Cardiac muscle cell (in vitro differentiated cells and primary cell): ENCODE measurements at regions not wholly inside any gene's neighbourhood (a gene's known extent, or its start where the extent isn't known, plus 50 kb on each side); places are given as distances from the start of the nearest gene placed in this dataset.

Experiments used
- DNase-seq, 2 donors: peaks; one replicate each; pipeline versions ENCODE4 v3.0.0 to v3.0.0-alpha.2; 2010 to 2017; ENCODE audit warnings: low read depth in 1 of 2, low spot score in 1 of 2
- H3K27ac ChIP-seq: fragments of 200-600 bp; sonication (generic); 2 replicates; pipeline ENCODE4 v1.5.1; 2016
- H3K27me3 ChIP-seq: fragments of 200-600 bp; sonication (generic); 2 replicates; pipeline ENCODE4 v1.6.0; 2016; ENCODE audit warnings: control low read depth
- H3K36me3 ChIP-seq: fragments of 200-600 bp; sonication (generic); 2 replicates; pipeline ENCODE4 v1.5.1; 2016; ENCODE audit warnings: control low read depth
- H3K4me1 ChIP-seq: fragments of 200-600 bp; sonication (generic); 2 replicates; pipeline ENCODE4 v1.8.1; 2017; ENCODE audit warnings: low read depth, mild to moderate bottlenecking, mixed run types
- H3K4me3 ChIP-seq: fragments of 200-600 bp; sonication (generic); 2 replicates; pipeline ENCODE4 v1.5.1; 2016; ENCODE audit warnings: mild to moderate bottlenecking
- H3K9me3 ChIP-seq: fragments of 200-600 bp; sonication (generic); 2 replicates; pipeline ENCODE4 v1.5.1; 2017; ENCODE audit warnings: low read depth, mild to moderate bottlenecking, control low read depth
- CTCF ChIP-seq: IDR thresholded peaks from 2 replicates; pipeline ENCODE4 v1.5.1; 2012; ENCODE audit warnings: low read depth, mild to moderate bottlenecking, low read length

GRCh38 chr22:22346401-22347107, 102.0 kb downstream of the VPREB1 start:
- no peaks in the 10 kb centered on the region for H3K4me1 ChIP-seq
- H3K27me3 ChIP-seq: no peaks in the 10 kb centered on the region
- no peaks in the 10 kb centered on the region for H3K9me3 ChIP-seq
- DNase-seq: no peak
- H3K27ac ChIP-seq: no peak overlapping the region
- no peak overlapping the region for H3K4me3 ChIP-seq
- no peak for TF ChIP-seq CTCF
- no peaks in the 10 kb centered on the region for H3K36me3 ChIP-seq

GRCh38 chr22:22348127-22348814, 103.7 kb downstream of the VPREB1 start:
- H3K27me3 ChIP-seq: no peaks in the 10 kb centered on the region
- no peak overlapping the region for H3K27ac ChIP-seq
- H3K9me3 ChIP-seq: no peaks in the 10 kb centered on the region
- no peak for DNase-seq
- no peaks in the 10 kb centered on the region for H3K36me3 ChIP-seq
- H3K4me3 ChIP-seq: no peak overlapping the region
- no peaks in the 10 kb centered on the region for H3K4me1 ChIP-seq
- peak; percentile 29 for TF ChIP-seq CTCF

GRCh38 chr22:22348815-22349454, 104.3 kb downstream of the VPREB1 start:
- no peak overlapping the region for H3K4me3 ChIP-seq
- no peaks in the 10 kb centered on the region for H3K36me3 ChIP-seq
- no peaks in the 10 kb centered on the region for H3K4me1 ChIP-seq
- H3K27ac ChIP-seq: no peak overlapping the region
- no peaks in the 10 kb centered on the region for H3K9me3 ChIP-seq
- DNase-seq: no peak
- TF ChIP-seq CTCF: no peak
- no peaks in the 10 kb centered on the region for H3K27me3 ChIP-seq

GRCh38 chr22:22349455-22349836, 104.9 kb downstream of the VPREB1 start:
- no peak for TF ChIP-seq CTCF
- H3K36me3 ChIP-seq: no peaks in the 10 kb centered on the region
- H3K4me1 ChIP-seq: no peaks in the 10 kb centered on the region
- no peak overlapping the region for H3K4me3 ChIP-seq
- no peaks in the 10 kb centered on the region for H3K9me3 ChIP-seq
- no peak overlapping the region for H3K27ac ChIP-seq
- H3K27me3 ChIP-seq: no peaks in the 10 kb centered on the region
- DNase-seq: no peak

- Histone ChIP-seq H3K4me1 (no peaks in the 10 kb centered on the region), H3K27ac (no peak overlapping the region), H3K9me3 (no peaks in the 10 kb centered on the region), H3K4me3 (no peak overlapping the region), H3K36me3 (no peaks in the 10 kb centered on the region), H3K27me3 (no peaks in the 10 kb centered on the region)
- TF ChIP-seq CTCF: no peak
- DNase-seq: no peak
Observed at GRCh38 chr22:22351366-22351765, 106.8 kb downstream of the VPREB1 start.
